ENCODE measurements at regions not wholly inside any gene's neighbourhood (a gene's known extent, or its start where the extent isn't known, plus 50 kb on each side); places are given as distances from the start of the nearest gene placed in this dataset.
"Not testable (repeated sequence)": the region's sequence is repeated elsewhere in the genome, so short reads cannot be mapped to it uniquely, and the experiment has no call there.

GRCh38 chr9:108259917-108260675 is 595.7 kb downstream of the ACTL7B start:
- no peak for TF ChIP-seq CTCF (IDR thresholded peaks at IDR 0.05; ENCODE audit: extremely low read depth, insufficient read depth, missing control alignments)
- no peak for DNase-seq (ENCODE audit: low spot score)
- in situ Hi-C loops (cut with MboI; ENCODE audit: low pct_unique_long_range_greater_than_20kb, low sequenced_read_pairs, unreplicated experiment) = no loop called here

GRCh38 chr9:108258640-108259039 is 597.1 kb downstream of the ACTL7B start:
- DNase-seq (ENCODE audit: low spot score) = no peak
- TF ChIP-seq CTCF (IDR thresholded peaks at IDR 0.05; ENCODE audit: extremely low read depth, insufficient read depth, missing control alignments) = no peak
- in situ Hi-C loops (cut with MboI; ENCODE audit: low pct_unique_long_range_greater_than_20kb, low sequenced_read_pairs, unreplicated experiment) = no loop called here

GRCh38 chr9:108257382-108257781 is 598.4 kb downstream of the ACTL7B start:
- no peak for TF ChIP-seq CTCF (IDR thresholded peaks at IDR 0.05; ENCODE audit: extremely low read depth, insufficient read depth, missing control alignments)
- in situ Hi-C loops (cut with MboI; ENCODE audit: low pct_unique_long_range_greater_than_20kb, low sequenced_read_pairs, unreplicated experiment) = no loop called here
- DNase-seq (ENCODE audit: low spot score) = no peak

- no peak for TF ChIP-seq CTCF (IDR thresholded peaks at IDR 0.05; ENCODE audit: extremely low read depth, insufficient read depth, missing control alignments)
- in situ Hi-C loops (cut with MboI; ENCODE audit: low pct_unique_long_range_greater_than_20kb, low sequenced_read_pairs, unreplicated experiment) = no loop called here
- DNase-seq (ENCODE audit: low spot score) = no peak
Observed at GRCh38 chr9:108254236-108254635, 601.5 kb downstream of the ACTL7B start.

- in situ Hi-C loops (cut with MboI; ENCODE audit: low pct_unique_long_range_greater_than_20kb, low sequenced_read_pairs, unreplicated experiment); DNase-seq (ENCODE audit: low spot score): not testable (repeated sequence)
Observed at GRCh38 chr9:108247391-108247790, 608.4 kb downstream of the ACTL7B start.

DNA sequence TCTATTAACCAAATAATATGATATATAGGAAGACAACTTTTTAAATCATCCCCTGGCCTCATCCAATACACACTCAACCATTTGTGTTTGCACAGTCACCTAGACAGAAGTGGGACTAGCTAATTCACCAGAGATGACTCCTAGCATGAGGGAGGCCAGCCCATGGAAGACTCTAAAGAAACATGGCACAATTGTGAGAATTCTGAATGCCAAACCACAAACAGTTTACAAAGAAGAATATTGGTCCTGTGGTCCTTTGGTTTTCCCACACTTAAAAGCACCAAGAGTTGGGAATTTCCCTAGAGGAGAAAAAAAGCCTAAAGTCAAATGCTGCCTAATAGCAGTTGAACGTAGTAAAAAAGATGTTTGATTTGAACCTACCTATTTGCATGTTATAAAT is 609.9 kb downstream of the ACTL7B start:
- no peak for DNase-seq (ENCODE audit: low spot score)
- in situ Hi-C loops (cut with MboI; ENCODE audit: low pct_unique_long_range_greater_than_20kb, low sequenced_read_pairs, unreplicated experiment) = no loop called here
- no peak for TF ChIP-seq CTCF (IDR thresholded peaks at IDR 0.05; ENCODE audit: extremely low read depth, insufficient read depth, missing control alignments)

DNA sequence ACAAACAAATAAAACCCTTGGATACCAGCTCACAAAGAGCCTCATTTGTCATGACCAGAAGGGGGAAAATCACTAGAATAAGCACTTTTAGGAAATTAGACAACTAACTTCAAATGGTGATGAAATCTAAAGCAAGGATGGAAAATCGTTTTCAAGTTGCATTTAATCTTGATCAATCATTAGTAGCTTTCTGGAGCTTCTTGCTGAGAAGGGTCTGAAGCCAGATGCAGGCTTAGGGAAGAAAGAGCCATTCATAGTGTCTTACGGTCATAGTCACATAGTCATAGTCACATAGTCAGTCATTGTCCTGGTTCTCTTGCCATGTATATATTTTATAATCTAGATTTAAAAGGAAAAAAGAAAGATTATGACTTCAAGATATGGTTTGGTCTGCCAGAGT is 610.5 kb downstream of the ACTL7B start:
- TF ChIP-seq CTCF (IDR thresholded peaks at IDR 0.05; ENCODE audit: extremely low read depth, insufficient read depth, missing control alignments) = no peak
- in situ Hi-C loops (cut with MboI; ENCODE audit: low pct_unique_long_range_greater_than_20kb, low sequenced_read_pairs, unreplicated experiment) = no loop called here
- no peak for DNase-seq (ENCODE audit: low spot score)
